ENCODE measurements at regions not wholly inside any gene's neighbourhood (a gene's known extent, or its start where the extent isn't known, plus 50 kb on each side); places are given as distances from the start of the nearest gene placed in this dataset.

DNA sequence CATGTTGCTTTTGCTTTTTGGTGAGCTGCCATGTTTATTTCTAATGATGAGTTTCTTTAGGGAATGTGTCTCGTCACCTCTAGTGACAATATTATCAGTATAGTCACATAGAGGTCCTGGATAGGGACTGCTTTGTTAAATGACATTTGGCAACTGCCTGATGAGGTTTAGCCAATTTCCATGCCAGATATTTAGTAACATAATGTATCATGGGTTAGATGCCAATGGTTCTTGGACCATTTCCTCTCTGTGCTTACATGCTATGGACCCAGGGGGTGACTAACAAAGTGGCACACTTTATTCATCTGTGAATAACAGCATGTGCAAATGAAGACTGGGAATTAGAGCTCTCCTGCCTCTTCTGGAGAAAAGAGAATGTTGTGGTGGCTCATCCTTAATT is 56.2 kb upstream of the RAB27B start:
- no peak for DNase-seq

DNA sequence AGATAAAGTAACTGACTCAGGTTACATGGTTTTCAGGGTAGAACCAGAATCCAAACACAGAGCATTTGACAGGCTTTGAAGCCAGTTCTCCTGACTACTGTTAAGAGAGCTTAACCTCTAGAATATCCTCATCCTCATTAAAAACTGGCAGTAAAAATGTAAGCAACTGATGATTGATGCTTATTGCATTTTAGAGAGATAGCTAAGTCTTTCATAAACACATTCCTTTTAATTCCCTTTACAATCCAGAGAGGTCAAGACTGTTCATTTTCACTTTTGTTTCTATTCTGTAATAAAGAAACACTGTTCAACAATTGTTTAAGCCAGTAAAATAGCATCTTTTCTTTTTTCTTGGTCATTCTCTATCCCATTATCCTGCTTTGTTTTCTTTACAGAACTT is 53.9 kb upstream of the RAB27B start:
- no peak for DNase-seq

DNA sequence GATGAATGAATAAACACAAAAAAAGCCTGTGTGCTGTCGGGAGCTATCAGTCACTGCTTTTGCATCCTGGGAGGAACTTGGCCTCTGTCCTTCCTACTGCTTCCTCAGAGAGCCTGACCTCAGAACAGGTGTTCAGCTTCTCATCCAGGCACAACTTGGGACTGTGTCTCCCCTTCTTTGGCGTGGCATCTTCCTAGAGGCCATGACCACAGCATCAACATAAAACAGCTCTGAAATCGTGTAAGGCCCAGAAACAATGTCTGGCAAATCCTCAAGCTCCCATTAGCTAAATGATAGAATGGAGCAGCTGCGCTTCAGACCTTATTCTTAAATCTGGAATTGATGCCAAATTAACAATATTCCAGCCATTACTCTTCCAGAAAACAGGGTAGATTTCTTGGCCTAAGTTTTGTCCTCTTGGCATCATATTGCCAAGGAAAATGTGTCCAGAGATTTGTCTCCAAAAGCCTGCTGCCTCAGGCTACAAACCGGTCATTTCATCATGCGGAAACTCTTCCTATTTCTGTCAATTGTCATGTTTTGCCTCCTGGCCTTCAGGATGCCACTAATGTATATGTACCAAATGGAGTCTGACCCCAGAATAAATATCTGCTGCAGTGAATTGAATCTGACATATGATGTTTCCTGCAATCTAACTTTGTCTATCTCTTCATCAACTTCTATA is 53.2 kb upstream of the RAB27B start:
- no peak for DNase-seq

DNA sequence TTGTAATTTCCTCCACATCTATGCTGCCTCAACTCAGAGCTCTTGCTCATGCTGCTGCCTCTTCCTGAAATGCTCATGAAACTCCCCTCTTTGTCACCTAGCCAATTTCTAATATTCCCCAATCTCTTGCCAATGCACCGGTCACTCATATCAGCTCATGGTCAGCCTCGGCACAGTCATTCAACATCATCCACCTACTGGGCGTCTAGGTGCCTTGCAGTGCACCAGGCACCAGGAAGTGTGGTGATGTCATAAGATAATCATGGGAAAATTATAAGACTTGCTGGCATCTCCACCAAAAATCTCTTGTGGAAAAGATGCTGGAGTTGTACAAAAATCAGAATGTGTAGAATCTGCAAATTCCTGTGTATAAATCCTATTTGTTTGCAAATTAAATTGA is 52.6 kb upstream of the RAB27B start:
- no peak for DNase-seq

DNA sequence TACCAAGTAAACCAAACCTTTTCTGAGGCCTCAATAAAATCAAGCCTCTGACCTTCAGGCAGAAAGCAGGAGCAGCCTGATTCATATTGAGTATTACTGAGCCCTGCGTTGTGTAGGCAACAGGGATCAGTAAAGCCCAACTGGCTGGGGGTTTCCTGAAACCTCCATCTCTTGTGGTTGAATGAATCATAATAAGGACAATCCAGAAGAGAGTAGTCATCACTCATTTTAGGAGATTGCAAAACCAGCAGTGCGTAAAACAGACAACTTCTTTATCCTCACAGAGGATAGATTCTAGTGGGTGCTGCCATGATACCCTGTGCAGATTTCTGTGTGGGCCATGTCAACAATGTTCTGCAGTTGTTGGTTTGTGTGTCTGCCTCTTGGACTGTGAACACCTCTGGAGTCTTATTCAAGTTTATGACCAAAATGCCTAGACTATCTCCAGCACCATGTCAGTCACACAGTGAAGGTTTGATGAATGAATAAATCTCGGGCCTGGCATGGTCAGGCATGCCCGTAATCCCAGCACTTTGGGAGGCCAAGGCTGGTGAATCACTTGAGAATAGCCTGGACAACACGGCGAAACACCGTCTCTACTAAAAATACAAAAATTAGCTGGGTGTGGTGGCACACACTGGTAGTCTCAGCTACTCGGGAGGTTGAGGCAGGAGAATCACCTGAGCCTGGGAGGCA is 51.8 kb upstream of the RAB27B start:
- DNase-seq = no peak

DNA sequence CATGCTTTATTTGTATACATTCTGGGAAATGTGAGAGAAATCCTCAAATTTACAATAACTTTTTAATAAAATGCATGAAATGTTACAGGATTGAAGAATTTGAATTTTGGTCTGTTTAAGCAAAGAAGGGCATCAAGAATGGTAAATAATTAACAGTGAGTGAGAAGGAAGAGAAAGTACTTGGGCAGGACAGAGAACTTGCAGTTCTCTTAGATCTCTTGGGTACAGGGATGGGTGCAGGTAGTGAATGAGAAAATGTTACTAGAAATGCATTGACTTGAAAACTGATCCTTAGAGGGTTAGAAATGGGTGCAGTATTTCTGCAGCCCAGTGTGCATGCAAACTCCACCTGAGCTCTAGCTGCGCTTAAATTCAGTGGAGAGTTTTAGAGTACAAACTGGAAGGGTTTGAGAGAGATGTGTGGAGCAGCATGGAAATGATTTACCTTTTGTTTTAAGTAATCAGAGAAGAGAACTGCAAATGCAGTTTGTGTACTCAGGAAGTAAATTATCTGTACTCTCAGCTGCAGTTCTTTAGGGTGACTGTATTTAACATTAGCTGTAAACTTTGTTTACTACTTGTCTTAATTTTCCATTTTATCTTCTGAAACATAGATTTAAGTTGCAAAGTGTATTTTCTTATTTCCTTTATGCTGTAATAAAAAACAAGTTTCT is 51.0 kb upstream of the RAB27B start:
- no peak for DNase-seq

DNA sequence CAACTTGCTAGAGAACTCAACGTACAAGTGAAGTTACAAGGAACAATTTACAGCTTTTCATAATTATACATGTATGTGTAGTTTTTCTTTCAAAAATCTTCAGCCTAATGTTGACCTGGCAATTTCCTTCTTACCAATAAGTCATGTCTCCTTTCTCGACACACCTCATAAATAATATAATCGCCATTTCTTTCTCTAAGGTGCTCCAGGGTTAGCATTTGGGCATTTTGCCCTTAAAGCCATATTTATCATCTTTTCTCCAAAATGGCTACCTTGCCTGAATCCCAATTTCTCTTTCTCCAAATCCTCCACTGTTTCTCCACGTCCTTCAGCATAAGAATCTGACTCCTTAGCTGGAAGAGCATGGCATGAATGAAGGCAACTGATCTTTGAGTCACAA is 50.3 kb upstream of the RAB27B start:
- no peak for DNase-seq
